Mesendoderm (in vitro differentiated cells): ENCODE measurements at regions not wholly inside any gene's neighbourhood (a gene's known extent, or its start where the extent isn't known, plus 50 kb on each side); places are given as distances from the start of the nearest gene placed in this dataset.

ENCODE experiments used
- DNase-seq: peaks from one replicate; pipeline ENCODE4 v3.0.0; 2013
- H2AK5ac ChIP-seq: 2 replicates; pipeline ENCODE4 v1.6.1; 2013; ENCODE audit warnings: low read length, inconsistent platforms
- H2BK120ac ChIP-seq: 2 replicates; pipeline ENCODE4 v1.6.1; 2013; ENCODE audit warnings: low read depth, mild to moderate bottlenecking, low read length, moderate library complexity, mixed read lengths
- H2BK15ac ChIP-seq: replicated peaks from 2 replicates; pipeline ENCODE4 v1.6.1; 2013; ENCODE audit warnings: low read depth, mild to moderate bottlenecking, moderate library complexity
- H2BK5ac ChIP-seq: 2 replicates; pipeline ENCODE4 v1.6.1; 2013; ENCODE audit warnings: low read length, inconsistent platforms
- H3K18ac ChIP-seq: 2 replicates; pipeline ENCODE4 v1.6.1; 2013; ENCODE audit warnings: mild to moderate bottlenecking, low read length, mixed read lengths
- H3K23ac ChIP-seq: one replicate; pipeline ENCODE4 v1.6.1; 2013; ENCODE audit warnings: low read length
- H3K27ac ChIP-seq: 2 replicates; pipeline ENCODE4 v1.5.1; 2013; ENCODE audit warnings: low read depth, mild to moderate bottlenecking, inconsistent platforms, low read length, moderate library complexity
- H3K27me3 ChIP-seq: 2 replicates; pipeline ENCODE4 v1.6.1; 2013; ENCODE audit warnings: low read length, control low read depth, mild to moderate bottlenecking, inconsistent platforms; ENCODE audit not compliant: insufficient read depth, poor library complexity
- H3K36me3 ChIP-seq: 2 replicates; pipeline ENCODE4 v1.6.1; 2013; ENCODE audit warnings: low read length, inconsistent platforms; ENCODE audit not compliant: control insufficient read depth, insufficient read depth
- H3K4ac ChIP-seq: one replicate; pipeline ENCODE4 v1.6.1; 2013; ENCODE audit warnings: low read depth, mild to moderate bottlenecking, low read length, moderate library complexity
- H3K4me1 ChIP-seq: 2 replicates; pipeline ENCODE4 v1.6.1; 2013; ENCODE audit warnings: low read depth, low read length, inconsistent platforms; ENCODE audit not compliant: control insufficient read depth
- H3K4me2 ChIP-seq: 2 replicates; pipeline ENCODE4 v1.6.1; 2013; ENCODE audit warnings: low read length
- H3K4me3 ChIP-seq: 2 replicates; pipeline ENCODE4 v1.5.1; 2013; ENCODE audit warnings: mild to moderate bottlenecking, low read length
- H3K56ac ChIP-seq: one replicate; pipeline ENCODE4 v1.6.1; 2013; ENCODE audit warnings: low read length
- H3K79me1 ChIP-seq: 2 replicates; pipeline ENCODE4 v1.6.1; 2013; ENCODE audit warnings: low read length, inconsistent platforms
- H3K79me2 ChIP-seq: 2 replicates; pipeline ENCODE4 v1.6.1; 2013; ENCODE audit warnings: mild to moderate bottlenecking, low read length; ENCODE audit not compliant: control insufficient read depth, insufficient read depth
- H3K9ac ChIP-seq: 2 replicates; pipeline ENCODE4 v1.6.1; 2013; ENCODE audit warnings: low read length, inconsistent platforms
- H4K5ac ChIP-seq: one replicate; pipeline ENCODE4 v1.6.1; 2013; ENCODE audit warnings: low read length
- H4K8ac ChIP-seq: one replicate; pipeline ENCODE4 v1.6.1; 2013; ENCODE audit warnings: low read depth, mild to moderate bottlenecking, control low read depth, low read length, moderate library complexity
- WGBS: extraction: QIAGEN DNeasy Blood & Tissue Kit; methylation state at CpG from one replicate; pipeline ENCODE4 v1.1.7; 2013; ENCODE audit warnings: low lambda C conversion rate, missing lambda C conversion rate; ENCODE audit not compliant: insufficient coverage; ENCODE audit errors: extremely low coverage; 5-methylcytosine and 5-hydroxymethylcytosine counted together

DNA sequence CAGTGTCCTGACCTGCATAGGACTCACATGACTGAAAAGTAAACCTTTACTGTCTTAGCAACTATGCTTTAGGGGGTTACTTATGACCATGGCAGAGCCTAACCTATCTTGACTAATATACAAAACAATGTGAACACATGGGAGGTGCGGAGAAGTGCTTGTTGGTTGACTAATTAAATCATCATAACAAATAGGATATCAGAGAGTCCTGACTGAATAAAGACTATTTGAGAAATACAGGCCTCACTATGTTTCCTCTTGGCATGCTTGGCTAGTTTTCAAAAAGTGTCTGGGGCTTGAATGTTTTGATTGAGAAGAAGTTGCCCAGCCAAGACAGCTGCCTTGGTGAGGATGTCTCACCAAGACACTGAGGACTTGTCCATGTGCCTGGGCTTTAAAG lies 104.4 kb upstream of the PHYHIPL start:
- Histone ChIP-seq H3K4ac (no peak overlapping the region), H3K27ac (no peak overlapping the region)
- WGBS, result no CpG with 5 or more reads among the region's 1 CpG

DNA sequence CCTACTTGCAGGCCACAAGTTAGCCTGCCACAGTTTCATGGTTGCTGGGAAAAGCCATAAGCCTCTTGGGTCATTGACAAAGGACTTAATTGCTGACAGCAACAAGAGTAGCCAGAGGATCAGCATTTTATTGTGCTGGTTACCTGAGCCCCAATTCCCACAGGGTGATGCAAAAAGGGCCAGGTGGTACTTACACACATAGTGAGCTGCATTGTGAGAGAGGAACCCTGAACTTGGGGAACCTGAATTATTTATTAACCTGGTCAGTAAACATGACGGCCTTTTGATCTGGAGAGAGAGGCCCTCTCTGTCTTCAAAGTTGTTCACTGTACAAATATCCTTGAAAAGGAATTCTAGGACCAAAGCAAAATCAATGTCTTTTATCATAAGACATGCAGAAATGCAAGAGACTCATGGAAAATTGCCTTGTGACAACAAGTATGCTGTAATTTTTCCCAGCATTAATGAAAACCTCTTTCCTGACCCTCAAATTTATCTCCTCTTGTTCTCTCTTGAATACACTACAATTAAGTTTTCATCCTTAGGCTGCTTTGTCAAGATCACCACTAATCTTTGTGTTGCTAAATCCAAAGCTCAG lies 102.9 kb upstream of the PHYHIPL start:
- Histone ChIP-seq H2AK5ac (no peak overlapping the region), H3K27ac (no peak overlapping the region), H3K79me2 (no peaks in the 10 kb centered on the region), H3K79me1 (no peaks in the 10 kb centered on the region), H2BK120ac (no peak overlapping the region), H3K23ac (no peak overlapping the region), H4K5ac (no peak overlapping the region), H3K56ac (no peak overlapping the region), H3K9ac (no peak overlapping the region), H2BK5ac (no peak overlapping the region), H3K4me2 (no peak overlapping the region), H3K18ac (no peak overlapping the region), H3K4ac (no peak overlapping the region), H3K36me3 (no peaks in the 10 kb centered on the region), H4K8ac (no peak overlapping the region), H3K4me3 (no peak overlapping the region), H2BK15ac (no peak overlapping the region), H3K27me3 (no peaks in the 10 kb centered on the region), H3K4me1 (no peaks in the 10 kb centered on the region)
- no peak for DNase-seq
- WGBS, result no CpG with 5 or more reads among the region's 1 CpG

More for the DNA sequence above, 104.4 kb upstream of the PHYHIPL start:
- Histone ChIP-seq H4K5ac (no peak overlapping the region), H3K36me3 (no peaks in the 10 kb centered on the region), H2BK120ac (no peak overlapping the region), H3K18ac (no peak overlapping the region), H2AK5ac (no peak overlapping the region), H2BK5ac (no peak overlapping the region), H3K4me3 (no peak overlapping the region), H4K8ac (no peak overlapping the region), H2BK15ac (no peak overlapping the region), H3K27me3 (no peaks in the 10 kb centered on the region), H3K79me2 (no peaks in the 10 kb centered on the region), H3K4me2 (no peak overlapping the region), H3K4me1 (no peaks in the 10 kb centered on the region), H3K23ac (no peak overlapping the region), H3K9ac (no peak overlapping the region), H3K56ac (no peak overlapping the region), H3K79me1 (no peaks in the 10 kb centered on the region)
- DNase-seq, result no peak

- Histone ChIP-seq H3K27me3 (no peaks in the 10 kb centered on the region), H3K9ac (no peak overlapping the region), H2BK15ac (no peak overlapping the region), H2BK120ac (no peak overlapping the region), H2BK5ac (no peak overlapping the region), H3K18ac (no peak overlapping the region), H3K4me3 (no peak overlapping the region), H3K79me1 (no peaks in the 10 kb centered on the region), H4K8ac (no peak overlapping the region), H3K4me1 (no peaks in the 10 kb centered on the region), H2AK5ac (no peak overlapping the region), H3K56ac (no peak overlapping the region), H3K79me2 (no peaks in the 10 kb centered on the region), H3K4me2 (no peak overlapping the region), H3K4ac (no peak overlapping the region), H4K5ac (no peak overlapping the region), H3K23ac (no peak overlapping the region), H3K36me3 (no peaks in the 10 kb centered on the region), H3K27ac (no peak overlapping the region)
- DNase-seq, result no peak
- WGBS, result no CpG with 5 or more reads among the region's 1 CpG
Observed at GRCh38 chr10:59075576-59075975, 100.9 kb upstream of the PHYHIPL start.

DNA sequence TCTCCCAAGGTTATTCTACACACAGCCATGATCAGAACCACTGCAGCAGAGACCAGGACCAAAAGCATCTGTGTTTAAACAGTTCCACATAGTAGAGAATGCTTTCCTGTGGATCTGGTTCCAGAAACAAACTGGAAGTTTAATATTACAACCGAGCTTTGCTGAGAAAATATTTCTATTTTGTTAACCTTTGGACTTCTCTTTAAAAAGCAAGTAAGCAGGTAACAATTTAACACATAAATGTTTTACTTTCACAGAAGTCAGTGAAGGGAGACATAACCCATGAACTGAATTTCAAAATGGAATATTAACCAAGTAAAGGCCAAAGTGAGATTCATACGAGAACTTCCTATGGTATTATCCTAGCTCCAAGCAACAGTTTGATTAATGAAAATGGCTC lies 98.6 kb upstream of the PHYHIPL start:
- Histone ChIP-seq H3K4me1 (no peaks in the 10 kb centered on the region), H2BK5ac (no peak overlapping the region), H3K27me3 (no peaks in the 10 kb centered on the region), H3K4me3 (no peak overlapping the region), H3K4me2 (no peak overlapping the region), H3K27ac (no peak overlapping the region), H3K56ac (no peak overlapping the region), H4K8ac (no peak overlapping the region), H3K4ac (no peak overlapping the region), H3K23ac (no peak overlapping the region), H3K9ac (no peak overlapping the region), H2AK5ac (no peak overlapping the region), H2BK120ac (no peak overlapping the region), H4K5ac (no peak overlapping the region), H3K36me3 (no peaks in the 10 kb centered on the region), H2BK15ac (no peak overlapping the region), H3K79me1 (no peaks in the 10 kb centered on the region), H3K79me2 (no peaks in the 10 kb centered on the region), H3K18ac (no peak overlapping the region)
- WGBS, result no CpG with 5 or more reads among the region's 2 CpGs
- no peak for DNase-seq

DNA sequence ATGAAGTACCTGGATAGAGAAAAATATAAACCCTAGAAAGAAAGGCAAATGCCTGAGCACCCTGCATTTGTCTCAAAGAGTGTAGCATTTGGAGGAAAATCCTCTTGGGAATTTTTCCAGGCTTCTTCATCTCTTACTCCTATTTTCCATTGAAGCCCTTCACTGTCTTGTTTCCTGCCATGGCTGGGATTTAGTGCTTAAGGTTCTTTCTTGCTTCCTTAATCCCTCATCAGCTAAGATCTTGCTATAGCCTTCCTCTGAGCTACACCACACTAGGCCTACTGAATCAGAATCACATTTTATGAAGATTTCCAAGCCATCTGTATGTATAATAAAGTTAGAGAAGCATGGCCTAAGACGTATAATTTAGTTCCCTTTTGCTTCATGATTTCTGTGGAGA lies 97.5 kb upstream of the PHYHIPL start:
- Histone ChIP-seq H3K79me1 (no peaks in the 10 kb centered on the region), H4K8ac (no peak overlapping the region), H3K79me2 (no peaks in the 10 kb centered on the region), H3K4me3 (no peak overlapping the region), H3K4me1 (no peaks in the 10 kb centered on the region), H2AK5ac (no peak overlapping the region), H3K18ac (no peak overlapping the region), H4K5ac (no peak overlapping the region), H3K23ac (no peak overlapping the region), H2BK5ac (no peak overlapping the region), H3K9ac (no peak overlapping the region), H3K36me3 (no peaks in the 10 kb centered on the region), H3K27me3 (no peaks in the 10 kb centered on the region), H3K56ac (no peak overlapping the region), H2BK120ac (no peak overlapping the region), H3K4ac (no peak overlapping the region), H2BK15ac (no peak overlapping the region), H3K27ac (no peak overlapping the region), H3K4me2 (no peak overlapping the region)
- DNase-seq, result no peak
- WGBS, result no CpG with 5 or more reads among the region's 1 CpG
